Heart left ventricle (tissue), 16 donors: ENCODE measurements at regions not wholly inside any gene's neighbourhood (a gene's known extent, or its start where the extent isn't known, plus 50 kb on each side); places are given as distances from the start of the nearest gene placed in this dataset.

Experiments
- ATAC-seq, 4 donors: fragments of 200-7000 bp; cut with Tn5 transposase; one replicate each; pipeline ENCODE4 v1.9.1; 2020 to 2022; ENCODE audit warnings: moderate library complexity in 4 of 4, mild to moderate bottlenecking in 3 of 4, moderate number of reproducible peaks in 1 of 4
- DNase-seq, 5 donors: peaks; one replicate each; pipeline ENCODE4 v3.0.0-alpha.2; 2020
- H3K27ac ChIP-seq, 12 donors: fragments of 200-600 bp; sonication (generic) in 4 of 12; one replicate each; pipeline versions ENCODE4 v1.5.0 to v1.8.0; 2016 to 2022; ENCODE audit warnings: mild to moderate bottlenecking in 2 of 12
- H3K27me3 ChIP-seq, 9 donors: fragments of 200-600 bp; sonication (generic) in 2 of 9; one replicate each; pipeline versions ENCODE4 v1.5.1 to v1.8.0; 2016 to 2022; ENCODE audit warnings: mild to moderate bottlenecking in 3 of 9
- H3K36me3 ChIP-seq, 9 donors: fragments of 200-600 bp; sonication (generic) in 2 of 9; one replicate each; pipeline versions ENCODE4 v1.5.0 to v1.8.0; 2018 to 2022; ENCODE audit warnings: mild to moderate bottlenecking in 2 of 9
- H3K4me1 ChIP-seq, 12 donors: fragments of 200-600 bp; sonication (generic) in 4 of 12; one replicate each; pipeline versions ENCODE4 v1.5.0 to v1.8.0; 2016 to 2022; ENCODE audit warnings: mild to moderate bottlenecking in 3 of 12
- H3K4me3 ChIP-seq, 12 donors: fragments of 200-600 bp; sonication (generic) in 4 of 12; one replicate each; pipeline versions ENCODE4 v1.5.0 to v1.8.0; 2017 to 2022; ENCODE audit warnings: mild to moderate bottlenecking in 9 of 12, moderate library complexity in 4 of 12
- H3K9me3 ChIP-seq, 12 donors: fragments of 200-600 bp; sonication (generic) in 4 of 12; one replicate each; pipeline versions ENCODE4 v1.5.0 to v1.8.0; 2016 to 2022; ENCODE audit warnings: mild to moderate bottlenecking in 1 of 12
- POLR2A ChIP-seq, 2 donors: fragments of 450-650 bp; IDR thresholded peaks; one replicate each; pipeline ENCODE4 v1.6.1; 2017; ENCODE audit warnings: antibody characterized with exemption in 2 of 2, mild to moderate bottlenecking in 2 of 2, moderate library complexity in 2 of 2
- WGBS, 4 donors: extraction: QIAGEN DNeasy Blood & Tissue Kit in 2 of 4; methylation state at CpG; one replicate each; pipeline versions ENCODE4 v1.1.5 to v1.1.7; 2013 to 2018; 5-methylcytosine and 5-hydroxymethylcytosine counted together
- intact Hi-C, 10 donors: fragments of 100-400 bp; cut with DNase I; formaldehyde crosslinking; loops; one replicate each; pipeline versions ENCODE4 v1.11.1 to v1.14.2; 2022
- TF ChIP-seq, protein P1 (sequence below), 12 donors: fragments of 200-600 bp; sonication (generic) in 4 of 12; IDR thresholded peaks; one replicate each; pipeline versions ENCODE4 v1.5.0 to v1.8.0; 2018 to 2022; ENCODE audit warnings: antibody characterized with exemption in 12 of 12, mild to moderate bottlenecking in 5 of 12
- donor health status: ischemic (EF 13 %, LVEDD 7.1; RV severe dilation, severe dysfunction).
- donor health status: healthy with polysubstance abuse.
- donor health status: DM: no; HTN: yes; CAD: no.
- donor health status: DM: no; HTN: no; CAD: no.
- donor health status: ischemic (EF 25% LVEDD 6.9; RV normal size, moderate dysfunction).
- donor health status: ischemic (EF 25% LVEDD 5.7; RV mildly dilated, moderate dysfunction).
- donor health status: healthy.
- donor health status: DM: yes; HTN: yes; CAD: no.
- donor health status: ischemic (EF 35%, LVEDD 5.7; RV mildly dilated, moderate dysfunction).
- donor health status: nonischemic (EF 11% LVEDD 7.7; RV severe dilation, severe dysfunction).
- donor health status: DM: yes; HTN: yes; CAD: no.
- donor health status: PGD.
- donor health status: ischemic (EF 29% LVEDD 5.4; RV normal size, mild dysfunction).
- donor health status: nonischemic (EF 23%, LVEDD 6.1; RV moderate dilation, normal function).

DNA sequence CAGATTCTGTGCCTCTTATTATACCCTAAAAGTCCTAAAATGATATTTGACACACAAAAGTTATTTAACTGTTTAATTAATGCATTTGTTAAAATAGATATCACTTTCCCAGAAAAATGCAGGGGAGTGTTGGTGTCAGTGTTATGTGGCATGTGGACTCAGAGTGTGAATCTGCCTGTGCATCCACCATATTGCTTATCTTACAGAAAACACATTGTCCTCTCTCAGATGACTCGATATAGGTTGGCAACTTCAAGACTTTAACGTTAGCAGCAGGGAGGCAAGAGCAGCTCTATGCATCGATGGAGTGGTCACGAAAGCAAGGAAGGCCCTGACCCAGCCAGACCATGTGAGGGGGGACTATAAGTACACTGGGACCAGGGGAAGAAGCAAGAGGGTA is 165.4 kb upstream of the DCBLD2 start:
- DNase-seq (no peak), ATAC-seq (no peak)
- no peak overlapping the region for H3K4me3 ChIP-seq
- H3K27me3 ChIP-seq, result no peaks in the 10 kb centered on the region
- H3K4me1 ChIP-seq, result no peaks in the 10 kb centered on the region
- no peaks in the 10 kb centered on the region for H3K36me3 ChIP-seq
- no peaks in the 10 kb centered on the region for H3K9me3 ChIP-seq
- TF ChIP-seq POLR2A (IDR thresholded peaks at IDR 0.05), result no peak
- TF ChIP-seq, protein P1, sequence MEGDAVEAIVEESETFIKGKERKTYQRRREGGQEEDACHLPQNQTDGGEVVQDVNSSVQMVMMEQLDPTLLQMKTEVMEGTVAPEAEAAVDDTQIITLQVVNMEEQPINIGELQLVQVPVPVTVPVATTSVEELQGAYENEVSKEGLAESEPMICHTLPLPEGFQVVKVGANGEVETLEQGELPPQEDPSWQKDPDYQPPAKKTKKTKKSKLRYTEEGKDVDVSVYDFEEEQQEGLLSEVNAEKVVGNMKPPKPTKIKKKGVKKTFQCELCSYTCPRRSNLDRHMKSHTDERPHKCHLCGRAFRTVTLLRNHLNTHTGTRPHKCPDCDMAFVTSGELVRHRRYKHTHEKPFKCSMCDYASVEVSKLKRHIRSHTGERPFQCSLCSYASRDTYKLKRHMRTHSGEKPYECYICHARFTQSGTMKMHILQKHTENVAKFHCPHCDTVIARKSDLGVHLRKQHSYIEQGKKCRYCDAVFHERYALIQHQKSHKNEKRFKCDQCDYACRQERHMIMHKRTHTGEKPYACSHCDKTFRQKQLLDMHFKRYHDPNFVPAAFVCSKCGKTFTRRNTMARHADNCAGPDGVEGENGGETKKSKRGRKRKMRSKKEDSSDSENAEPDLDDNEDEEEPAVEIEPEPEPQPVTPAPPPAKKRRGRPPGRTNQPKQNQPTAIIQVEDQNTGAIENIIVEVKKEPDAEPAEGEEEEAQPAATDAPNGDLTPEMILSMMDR (IDR thresholded peaks at IDR 0.05), result no peak
- no peak overlapping the region for H3K27ac ChIP-seq
- 71 to 75% (median 75%) methylated on average over 4 of the region's 4 CpGs for WGBS, 4 donors
- intact Hi-C loops, result no loop called here

DNA sequence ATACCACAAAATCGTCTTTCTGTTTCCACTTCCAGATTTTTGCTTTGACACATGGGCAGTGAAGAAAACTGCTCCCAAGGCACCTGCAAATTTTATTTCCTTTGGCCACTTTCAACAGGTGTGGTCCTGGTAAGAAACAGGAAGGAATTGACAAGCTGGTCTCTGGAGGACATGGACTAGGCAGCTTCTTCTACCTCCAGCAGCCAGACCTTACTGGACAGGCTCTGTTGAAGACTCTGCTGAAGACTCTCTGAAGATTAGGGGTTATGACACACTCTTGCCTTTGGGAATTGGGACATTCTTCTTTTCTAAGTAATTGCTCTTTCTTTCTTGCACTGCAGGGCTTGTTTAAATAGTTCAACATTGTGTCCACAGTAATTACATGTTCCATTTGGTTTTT is 147.7 kb upstream of the DCBLD2 start:
- Histone ChIP-seq H3K4me1 (no peaks in the 10 kb centered on the region), H3K4me3 (no peak overlapping the region), H3K36me3 (no peaks in the 10 kb centered on the region), H3K9me3 (no peaks in the 10 kb centered on the region), H3K27ac (no peak overlapping the region), H3K27me3 (no peaks in the 10 kb centered on the region)
- no peak for DNase-seq
- 39 to 61% (median 48%) methylated on average over 1 of the region's 1 CpG for WGBS, 4 donors
- intact Hi-C loops, result no loop called here
- peak in 1 of 4 donors; percentile 20 for ATAC-seq
- no peak for TF ChIP-seq POLR2A (IDR thresholded peaks at IDR 0.05)

DNA sequence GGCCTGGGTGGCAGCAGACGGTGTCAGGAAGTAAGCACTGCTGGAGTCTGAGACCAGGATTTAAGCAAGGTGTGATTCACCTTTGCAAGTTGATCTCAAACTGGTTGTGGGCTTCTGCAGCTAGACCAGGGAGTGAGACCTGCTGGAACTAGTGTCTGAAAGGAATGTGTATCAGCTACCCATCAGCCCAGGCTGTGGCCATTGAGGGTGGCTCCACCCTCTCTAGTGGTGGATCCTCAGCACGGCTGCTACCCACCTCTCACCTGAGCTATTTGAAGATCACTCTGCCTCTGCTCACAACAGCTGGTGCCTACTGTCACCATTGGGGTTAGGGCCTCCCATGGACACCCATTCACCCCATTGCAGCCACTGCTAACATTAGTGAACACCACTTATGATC is 140.3 kb upstream of the DCBLD2 start:
- H3K27ac ChIP-seq, result no peak overlapping the region
- intact Hi-C loops, result no loop called here
- H3K36me3 ChIP-seq, result no peaks in the 10 kb centered on the region
- DNase-seq, result no peak
- H3K27me3 ChIP-seq, result no peaks in the 10 kb centered on the region
- ATAC-seq, result no peak
- peaks cover 0 to 4% (median 0%) of the 10 kb centered on the region in 12 donors for H3K9me3 ChIP-seq
- H3K4me3 ChIP-seq, result no peak overlapping the region
- H3K4me1 ChIP-seq, result no peaks in the 10 kb centered on the region
- 73 to 86% (median 83%) methylated on average over 2 of the region's 2 CpGs for WGBS, 4 donors
- TF ChIP-seq, protein P1 (IDR thresholded peaks at IDR 0.05), result no peak
- TF ChIP-seq POLR2A (IDR thresholded peaks at IDR 0.05), result no peak

DNA sequence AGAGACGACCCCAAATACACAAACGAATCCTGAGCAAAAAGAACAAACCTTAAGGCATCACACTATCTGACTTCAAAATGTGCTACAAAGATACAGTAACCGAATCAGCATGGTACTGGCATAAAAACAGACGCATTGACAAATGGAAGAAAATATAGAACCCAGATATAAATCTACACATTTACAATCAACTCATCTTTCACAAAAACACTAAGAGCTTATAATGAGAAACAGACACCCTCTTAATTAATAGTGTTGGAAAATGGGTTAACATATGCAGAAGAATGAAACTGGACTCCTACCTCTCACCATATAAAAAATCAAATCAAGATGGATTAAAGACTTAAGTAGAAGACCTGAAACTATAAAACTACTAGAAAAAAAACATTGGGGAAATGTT is 130.3 kb upstream of the DCBLD2 start:
- no peaks in the 10 kb centered on the region for H3K27me3 ChIP-seq
- no peak overlapping the region for H3K4me3 ChIP-seq
- H3K27ac ChIP-seq, result no peak overlapping the region
- intact Hi-C loops, result no loop called here
- TF ChIP-seq, protein P1 (IDR thresholded peaks at IDR 0.05), result no peak
- TF ChIP-seq POLR2A (IDR thresholded peaks at IDR 0.05), result no peak
- H3K9me3 ChIP-seq, result peaks cover 0 to 22% (median 2%) of the 10 kb centered on the region in 12 donors
- ATAC-seq (no peak), DNase-seq (no peak)
- H3K36me3 ChIP-seq, result no peaks in the 10 kb centered on the region
- WGBS, 4 donors, result 75 to 86% (median 81%) methylated on average over 4 of the region's 4 CpGs
- no peaks in the 10 kb centered on the region for H3K4me1 ChIP-seq

DNA sequence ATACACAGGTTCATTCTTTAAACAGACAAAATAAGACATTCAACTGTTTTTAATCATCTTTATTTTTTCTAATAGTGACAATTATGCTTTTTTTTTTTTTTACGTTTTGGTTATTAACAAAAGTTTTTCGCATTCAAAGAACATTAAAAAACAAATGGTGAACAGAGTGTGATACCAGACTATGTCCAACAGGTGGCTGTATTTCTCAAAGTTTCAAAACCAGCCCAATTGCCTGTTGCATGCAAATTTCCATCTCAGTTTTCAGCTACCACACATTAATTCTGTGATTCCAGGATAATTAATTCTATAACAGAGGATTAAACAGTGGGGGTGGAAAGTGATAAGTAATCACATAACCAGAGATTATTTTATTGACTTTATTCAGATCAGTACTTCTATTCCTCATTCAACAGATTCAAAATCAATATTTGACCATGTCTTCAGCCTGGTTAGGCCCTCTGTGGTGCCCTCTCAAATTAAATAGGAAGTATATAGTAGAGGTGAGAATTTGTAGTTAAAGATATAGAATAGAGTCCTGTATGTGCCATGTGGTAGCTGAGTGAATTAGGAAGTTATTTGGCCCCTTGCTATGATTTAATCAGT is 122.2 kb upstream of the DCBLD2 start:
- ATAC-seq, result no peak
- Histone ChIP-seq H3K36me3 (no peaks in the 10 kb centered on the region), H3K9me3 (peaks cover 0 to 20% (median 0%) of the 10 kb centered on the region in 12 donors), H3K27ac (no peak overlapping the region), H3K27me3 (no peaks in the 10 kb centered on the region), H3K4me3 (no peak overlapping the region), H3K4me1 (no peaks in the 10 kb centered on the region)
- TF ChIP-seq POLR2A (IDR thresholded peaks at IDR 0.05), result no peak
- TF ChIP-seq, protein P1 (IDR thresholded peaks at IDR 0.05), result peak; percentile 46 to 78 (median 70)
- WGBS, 4 donors, result 22 to 38% (median 30%) methylated on average over 2 of the region's 2 CpGs
- intact Hi-C loops, result loop anchor here (2.0 to 10.0 kb wide), 8 partner anchors 149 to 761 kb away; no protein-coding TSS in a partner anchor
- DNase-seq, result no peak
